Endodermal cell (in vitro differentiated cells): ENCODE measurements at regions not wholly inside any gene's neighbourhood (a gene's known extent, or its start where the extent isn't known, plus 50 kb on each side); places are given as distances from the start of the nearest gene placed in this dataset.

ENCODE experiments used
- DNase-seq: peaks from one replicate; pipeline ENCODE4 v3.0.0-alpha.2; 2017
- H3K27ac ChIP-seq: 2 replicates; pipeline ENCODE4 v1.5.1; 2013; ENCODE audit warnings: mild to moderate bottlenecking, low read depth, low read length, moderate library complexity
- H3K27me3 ChIP-seq: 2 replicates; pipeline ENCODE4 v1.6.1; 2013; ENCODE audit warnings: mild to moderate bottlenecking, low read length, moderate library complexity; ENCODE audit not compliant: insufficient read depth, control insufficient read depth, poor library complexity, severe bottlenecking
- H3K36me3 ChIP-seq: 2 replicates; pipeline ENCODE4 v1.7.0; 2013; ENCODE audit warnings: mild to moderate bottlenecking, low read length, moderate library complexity; ENCODE audit not compliant: control insufficient read depth, insufficient read depth
- H3K4me1 ChIP-seq: one replicate; pipeline ENCODE4 v1.7.0; 2013; ENCODE audit warnings: low read length; ENCODE audit not compliant: control insufficient read depth, insufficient read depth
- H3K4me3 ChIP-seq: 2 replicates; pipeline ENCODE4 v1.5.1; 2013; ENCODE audit warnings: mild to moderate bottlenecking, low read length, moderate library complexity
- H3K9ac ChIP-seq: 2 replicates; pipeline ENCODE4 v1.6.1; 2013; ENCODE audit warnings: mild to moderate bottlenecking, low read length, moderate library complexity; ENCODE audit not compliant: poor library complexity, severe bottlenecking; ENCODE audit errors: extremely low read depth
- H3K9me3 ChIP-seq: 2 replicates; pipeline ENCODE4 v1.6.1; 2013; ENCODE audit warnings: mild to moderate bottlenecking, low read length, moderate library complexity; ENCODE audit not compliant: control insufficient read depth
- H3K27ac Mint-ChIP-seq: 2 replicates; pipeline ENCODE4 v1.8.0; 2020; ENCODE audit warnings: mixed read lengths
- H3K27me3 Mint-ChIP-seq: 2 replicates; pipeline ENCODE4 v1.8.0; 2021; ENCODE audit warnings: mild to moderate bottlenecking, mixed read lengths; ENCODE audit not compliant: insufficient read depth
- H3K36me3 Mint-ChIP-seq: 2 replicates; pipeline ENCODE4 v1.8.0; 2020; ENCODE audit warnings: low read depth, mixed read lengths
- H3K4me1 Mint-ChIP-seq: 2 replicates; pipeline ENCODE4 v1.8.0; 2020; ENCODE audit warnings: mixed read lengths
- H3K4me3 Mint-ChIP-seq: 2 replicates; pipeline ENCODE4 v1.8.0; 2020; ENCODE audit warnings: mild to moderate bottlenecking, moderate library complexity, mixed read lengths
- H3K9me3 Mint-ChIP-seq: 2 replicates; pipeline ENCODE4 v1.8.0; 2020; ENCODE audit warnings: mild to moderate bottlenecking, mixed read lengths
- WGBS, 2 experiments: methylation state at CpG; one replicate each; pipeline versions ENCODE4 v1.1.5 to v1.1.7; 2013; ENCODE audit warnings: missing lambda C conversion rate in 2 of 2, mixed read lengths in 1 of 2; ENCODE audit not compliant: insufficient coverage in 1 of 2, insufficient read length in 1 of 2; 5-methylcytosine and 5-hydroxymethylcytosine counted together
- TF ChIP-seq, protein P1 (sequence below): fragments of 200-600 bp; sonication (generic); conservative IDR thresholded peaks from 2 replicates; pipeline ENCODE4 v1.5.0; 2021; ENCODE audit warnings: antibody characterized with exemption, mild to moderate bottlenecking

DNA sequence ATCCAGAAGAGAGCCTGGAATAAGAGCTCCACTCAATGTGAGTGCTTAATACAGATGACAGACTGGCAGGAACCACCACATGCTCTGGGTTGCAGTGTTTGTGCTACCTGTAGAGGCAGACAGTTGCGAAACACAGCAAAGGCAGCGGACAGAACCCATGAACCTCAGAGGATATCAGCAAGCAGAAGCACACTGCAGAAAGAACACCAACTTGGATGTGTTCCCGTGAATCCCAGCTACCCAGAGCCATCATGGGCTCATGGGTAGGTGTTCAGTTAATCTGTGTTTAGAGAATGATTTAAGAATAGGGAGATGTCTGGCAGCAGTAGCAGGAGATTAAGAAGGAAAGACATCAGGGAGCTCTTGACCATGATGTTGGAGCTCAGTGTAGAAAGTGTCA lies 133.3 kb upstream of the FOXQ1 start:
- Mint-ChIP-seq H3K9me3 (peaks cover 3% of the 10 kb centered on the region), H3K4me3 (no peak overlapping the region), H3K27me3 (peaks cover 5% of the 10 kb centered on the region), H3K27ac (no peak overlapping the region), H3K4me1 (no peaks in the 10 kb centered on the region), H3K36me3 (no peaks in the 10 kb centered on the region)
- WGBS, 2 experiments, result 95 to 97% methylated on average over 3 of the region's 3 CpGs
- no peaks in the 10 kb centered on the region for H3K27me3 ChIP-seq
- TF ChIP-seq, protein P1, sequence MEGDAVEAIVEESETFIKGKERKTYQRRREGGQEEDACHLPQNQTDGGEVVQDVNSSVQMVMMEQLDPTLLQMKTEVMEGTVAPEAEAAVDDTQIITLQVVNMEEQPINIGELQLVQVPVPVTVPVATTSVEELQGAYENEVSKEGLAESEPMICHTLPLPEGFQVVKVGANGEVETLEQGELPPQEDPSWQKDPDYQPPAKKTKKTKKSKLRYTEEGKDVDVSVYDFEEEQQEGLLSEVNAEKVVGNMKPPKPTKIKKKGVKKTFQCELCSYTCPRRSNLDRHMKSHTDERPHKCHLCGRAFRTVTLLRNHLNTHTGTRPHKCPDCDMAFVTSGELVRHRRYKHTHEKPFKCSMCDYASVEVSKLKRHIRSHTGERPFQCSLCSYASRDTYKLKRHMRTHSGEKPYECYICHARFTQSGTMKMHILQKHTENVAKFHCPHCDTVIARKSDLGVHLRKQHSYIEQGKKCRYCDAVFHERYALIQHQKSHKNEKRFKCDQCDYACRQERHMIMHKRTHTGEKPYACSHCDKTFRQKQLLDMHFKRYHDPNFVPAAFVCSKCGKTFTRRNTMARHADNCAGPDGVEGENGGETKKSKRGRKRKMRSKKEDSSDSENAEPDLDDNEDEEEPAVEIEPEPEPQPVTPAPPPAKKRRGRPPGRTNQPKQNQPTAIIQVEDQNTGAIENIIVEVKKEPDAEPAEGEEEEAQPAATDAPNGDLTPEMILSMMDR, result no peak
- no peaks in the 10 kb centered on the region for H3K36me3 ChIP-seq
- H3K9ac ChIP-seq, result no peak overlapping the region
- H3K4me3 ChIP-seq, result no peak overlapping the region
- no peaks in the 10 kb centered on the region for H3K9me3 ChIP-seq
- no peak overlapping the region for H3K27ac ChIP-seq
- DNase-seq, result no peak
- no peaks in the 10 kb centered on the region for H3K4me1 ChIP-seq

DNA sequence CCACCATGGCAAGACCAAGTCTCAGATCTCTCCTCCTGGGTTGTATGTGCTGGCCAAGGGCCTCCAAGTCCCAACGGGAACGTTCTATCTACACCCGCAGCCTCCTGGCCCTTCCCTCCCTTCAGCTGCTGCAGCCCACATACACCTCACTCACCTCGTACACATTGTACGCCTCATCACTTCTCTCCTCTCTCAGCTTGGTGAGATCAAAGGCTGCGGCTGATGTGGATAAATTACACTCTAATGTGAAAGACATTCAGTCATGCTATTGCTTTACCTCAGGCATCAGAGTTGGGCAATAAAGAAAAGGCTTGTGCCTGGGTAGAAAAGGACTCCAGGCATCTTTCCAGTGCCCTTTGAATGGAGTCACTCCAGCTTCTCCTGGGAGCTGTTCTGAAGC lies 135.3 kb upstream of the FOXQ1 start:
- WGBS, 2 experiments, result 92 to 100% methylated on average over 3 to 6 of the region's 6 CpGs
- Histone ChIP-seq H3K4me3 (no peak overlapping the region), H3K9me3 (no peaks in the 10 kb centered on the region), H3K27me3 (no peaks in the 10 kb centered on the region), H3K27ac (no peak overlapping the region), H3K9ac (no peak overlapping the region), H3K36me3 (no peaks in the 10 kb centered on the region), H3K4me1 (no peaks in the 10 kb centered on the region)
- no peak overlapping the region for H3K27ac Mint-ChIP-seq
- TF ChIP-seq, protein P1, result no peak
- peaks cover 5% of the 10 kb centered on the region for H3K27me3 Mint-ChIP-seq
- no peak for DNase-seq
- peaks cover 7% of the 10 kb centered on the region for H3K9me3 Mint-ChIP-seq
- H3K4me1 Mint-ChIP-seq, result no peaks in the 10 kb centered on the region
- H3K4me3 Mint-ChIP-seq, result no peak overlapping the region
- no peaks in the 10 kb centered on the region for H3K36me3 Mint-ChIP-seq

DNA sequence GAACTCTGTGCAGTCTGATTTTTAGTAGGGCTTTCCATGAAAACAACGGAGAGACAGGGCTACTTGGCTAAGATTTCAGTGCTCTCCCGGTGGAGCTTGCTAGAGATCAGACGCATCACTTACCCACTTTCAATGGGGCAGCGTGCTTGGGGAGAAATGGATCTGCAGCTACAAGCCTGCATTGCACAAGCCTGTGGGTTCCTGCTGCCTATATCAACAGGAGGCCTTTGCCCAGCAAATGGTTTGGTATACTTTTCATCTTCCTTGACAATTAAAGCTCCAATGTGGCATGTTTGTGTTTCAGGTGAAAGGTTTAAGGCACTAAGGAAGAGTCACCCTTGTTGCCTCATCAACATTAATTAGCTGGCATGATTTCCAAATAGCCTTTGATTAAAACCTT lies 136.0 kb upstream of the FOXQ1 start:
- H3K27ac ChIP-seq, result no peak overlapping the region
- Mint-ChIP-seq H3K36me3 (no peaks in the 10 kb centered on the region), H3K27me3 (peaks cover 7% of the 10 kb centered on the region), H3K4me1 (no peaks in the 10 kb centered on the region), H3K27ac (no peak overlapping the region), H3K4me3 (no peak overlapping the region), H3K9me3 (peaks cover 7% of the 10 kb centered on the region)
- H3K4me1 ChIP-seq, result no peaks in the 10 kb centered on the region
- no peaks in the 10 kb centered on the region for H3K36me3 ChIP-seq
- TF ChIP-seq, protein P1, result no peak
- no peak overlapping the region for H3K4me3 ChIP-seq
- no peak overlapping the region for H3K9ac ChIP-seq
- no peak for DNase-seq
- no peaks in the 10 kb centered on the region for H3K27me3 ChIP-seq
- no peaks in the 10 kb centered on the region for H3K9me3 ChIP-seq
- WGBS, 2 experiments, result 92 to 94% methylated on average over 4 of the region's 4 CpGs
